ENCODE measurements at regions not wholly inside any gene's neighbourhood (a gene's known extent, or its start where the extent isn't known, plus 50 kb on each side); places are given as distances from the start of the nearest gene placed in this dataset.

- no peak for DNase-seq
Measured at GRCh38 chr7:68509054-68509453, 1089.2 kb upstream of the AUTS2 start.

GRCh38 chr7:68509603-68510002, 1088.7 kb upstream of the AUTS2 start:
- no peak for DNase-seq

GRCh38 chr7:68511281-68511680, 1087.0 kb upstream of the AUTS2 start:
- no peak for DNase-seq

- no peak for DNase-seq
Measured at GRCh38 chr7:68512466-68512865, 1085.8 kb upstream of the AUTS2 start.

- no peak for DNase-seq
Measured at GRCh38 chr7:68518060-68518459, 1080.2 kb upstream of the AUTS2 start.

- DNase-seq = no peak
Measured at GRCh38 chr7:68524126-68524525, 1074.1 kb upstream of the AUTS2 start.

GRCh38 chr7:68529221-68529620, 1069.1 kb upstream of the AUTS2 start:
- no peak for DNase-seq

- DNase-seq = no peak
Measured at GRCh38 chr7:68535266-68535665, 1063.0 kb upstream of the AUTS2 start.

GRCh38 chr7:68537051-68537773, 1061.1 kb upstream of the AUTS2 start:
- no peak for DNase-seq

- no peak for DNase-seq
Measured at GRCh38 chr7:68537774-68538071, 1060.6 kb upstream of the AUTS2 start.

- no peak for DNase-seq
Measured at GRCh38 chr7:68542831-68543230, 1055.4 kb upstream of the AUTS2 start.

- no peak for DNase-seq
Measured at GRCh38 chr7:68544851-68545250, 1053.4 kb upstream of the AUTS2 start.

- no peak for DNase-seq
Measured at GRCh38 chr7:68547181-68547580, 1051.1 kb upstream of the AUTS2 start.

- DNase-seq = no peak
Measured at GRCh38 chr7:68547799-68548198, 1050.5 kb upstream of the AUTS2 start.

GRCh38 chr7:68550027-68550426, 1048.2 kb upstream of the AUTS2 start:
- DNase-seq = no peak

GRCh38 chr7:68550635-68551034, 1047.6 kb upstream of the AUTS2 start:
- DNase-seq = no peak

GRCh38 chr7:68556537-68556936, 1041.7 kb upstream of the AUTS2 start:
- DNase-seq = no peak

- no peak for DNase-seq
Measured at GRCh38 chr7:68559518-68559917, 1038.8 kb upstream of the AUTS2 start.

GRCh38 chr7:68562323-68562899, 1035.9 kb upstream of the AUTS2 start:
- DNase-seq = no peak

GRCh38 chr7:68564306-68565135, 1033.8 kb upstream of the AUTS2 start:
- no peak for DNase-seq

GRCh38 chr7:68571286-68571685, 1027.0 kb upstream of the AUTS2 start:
- DNase-seq = no peak

GRCh38 chr7:68573271-68574005, 1024.8 kb upstream of the AUTS2 start:
- DNase-seq = no peak

GRCh38 chr7:68576366-68576765, 1021.9 kb upstream of the AUTS2 start:
- no peak for DNase-seq

- DNase-seq = no peak
Measured at GRCh38 chr7:68581417-68581816, 1016.9 kb upstream of the AUTS2 start.
